ENCODE measurements at regions not wholly inside any gene's neighbourhood (a gene's known extent, or its start where the extent isn't known, plus 50 kb on each side); places are given as distances from the start of the nearest gene placed in this dataset.

- TF ChIP-seq CTCF (IDR thresholded peaks at IDR 0.05) (no peak), POLR2A (IDR thresholded peaks at IDR 0.05) (no peak)
Observed at GRCh38 chr9:105024529-105024928, 96.6 kb upstream of the ABCA1 start.

Data from Peyer's patch (tissue), 4 donors.